ENCODE measurements at regions not wholly inside any gene's neighbourhood (a gene's known extent, or its start where the extent isn't known, plus 50 kb on each side); places are given as distances from the start of the nearest gene placed in this dataset.

DNA sequence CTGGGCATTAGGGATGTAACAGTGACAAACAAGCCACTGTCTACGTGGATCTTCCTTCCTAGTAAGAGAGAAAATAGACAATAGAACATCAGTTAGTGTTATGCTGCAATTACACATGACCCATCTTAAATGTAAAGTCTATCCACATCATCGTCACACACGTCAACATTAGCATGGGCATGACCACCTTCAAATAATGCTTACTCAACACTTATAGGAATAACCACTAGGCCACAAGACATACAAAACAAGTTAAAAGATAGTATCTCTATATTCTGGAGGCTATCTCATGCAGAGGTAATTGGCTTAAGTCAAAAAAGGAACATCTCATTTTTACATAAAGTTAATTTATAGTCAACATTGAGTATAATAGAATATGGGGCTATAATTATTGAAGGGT is 156.5 kb downstream of the MOXD1 start:
- intact Hi-C loops (cut with DNase I) = no loop called here
- no peak overlapping the region for H3K27ac ChIP-seq
- H3K27me3 ChIP-seq = no peaks in the 10 kb centered on the region
- H3K4me3 ChIP-seq = no peak overlapping the region
- WGBS, 2 donors = 95 to 96% methylated on average over 3 of the region's 3 CpGs
- DNase-seq = no peak
- H3K9me3 ChIP-seq = no peaks in the 10 kb centered on the region
- H3K36me3 ChIP-seq = no peaks in the 10 kb centered on the region
- no peak for TF ChIP-seq POLR2A (IDR thresholded peaks at IDR 0.05)
- TF ChIP-seq, protein P1, sequence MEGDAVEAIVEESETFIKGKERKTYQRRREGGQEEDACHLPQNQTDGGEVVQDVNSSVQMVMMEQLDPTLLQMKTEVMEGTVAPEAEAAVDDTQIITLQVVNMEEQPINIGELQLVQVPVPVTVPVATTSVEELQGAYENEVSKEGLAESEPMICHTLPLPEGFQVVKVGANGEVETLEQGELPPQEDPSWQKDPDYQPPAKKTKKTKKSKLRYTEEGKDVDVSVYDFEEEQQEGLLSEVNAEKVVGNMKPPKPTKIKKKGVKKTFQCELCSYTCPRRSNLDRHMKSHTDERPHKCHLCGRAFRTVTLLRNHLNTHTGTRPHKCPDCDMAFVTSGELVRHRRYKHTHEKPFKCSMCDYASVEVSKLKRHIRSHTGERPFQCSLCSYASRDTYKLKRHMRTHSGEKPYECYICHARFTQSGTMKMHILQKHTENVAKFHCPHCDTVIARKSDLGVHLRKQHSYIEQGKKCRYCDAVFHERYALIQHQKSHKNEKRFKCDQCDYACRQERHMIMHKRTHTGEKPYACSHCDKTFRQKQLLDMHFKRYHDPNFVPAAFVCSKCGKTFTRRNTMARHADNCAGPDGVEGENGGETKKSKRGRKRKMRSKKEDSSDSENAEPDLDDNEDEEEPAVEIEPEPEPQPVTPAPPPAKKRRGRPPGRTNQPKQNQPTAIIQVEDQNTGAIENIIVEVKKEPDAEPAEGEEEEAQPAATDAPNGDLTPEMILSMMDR (IDR thresholded peaks at IDR 0.05) = no peak
- peaks cover 0 to 7% (median 0%) of the 10 kb centered on the region in 3 donors for H3K4me1 ChIP-seq

DNA sequence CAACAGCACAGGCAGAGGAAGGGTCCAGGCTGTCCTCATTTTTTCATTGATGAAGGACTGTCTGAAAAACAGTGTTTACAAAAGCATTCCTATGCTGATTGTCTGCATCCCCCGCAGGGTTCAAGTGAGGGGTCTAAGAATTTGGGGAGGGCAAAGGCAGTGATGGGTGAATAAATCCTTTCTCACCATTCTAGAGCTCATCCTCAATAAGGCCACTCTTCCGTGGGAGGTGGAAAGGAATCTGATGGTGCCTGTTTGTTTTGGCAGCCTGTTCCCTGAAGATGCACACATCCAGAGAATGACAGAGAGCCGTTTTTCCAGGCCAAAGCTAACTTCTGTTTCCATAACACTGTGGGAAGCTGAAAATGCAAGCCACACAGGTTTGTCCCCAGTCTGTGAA is 164.5 kb downstream of the MOXD1 start:
- no peak for TF ChIP-seq POLR2A (IDR thresholded peaks at IDR 0.05)
- TF ChIP-seq, protein P1 (IDR thresholded peaks at IDR 0.05) = no peak
- Histone ChIP-seq H3K4me3 (no peak overlapping the region), H3K4me1 (no peaks in the 10 kb centered on the region), H3K27me3 (no peaks in the 10 kb centered on the region), H3K36me3 (no peaks in the 10 kb centered on the region), H3K27ac (no peak overlapping the region), H3K9me3 (no peaks in the 10 kb centered on the region)
- DNase-seq = no peak
- intact Hi-C loops (cut with DNase I) = no loop called here
- WGBS, 2 donors = 7 to 25% methylated on average over 3 of the region's 3 CpGs

DNA sequence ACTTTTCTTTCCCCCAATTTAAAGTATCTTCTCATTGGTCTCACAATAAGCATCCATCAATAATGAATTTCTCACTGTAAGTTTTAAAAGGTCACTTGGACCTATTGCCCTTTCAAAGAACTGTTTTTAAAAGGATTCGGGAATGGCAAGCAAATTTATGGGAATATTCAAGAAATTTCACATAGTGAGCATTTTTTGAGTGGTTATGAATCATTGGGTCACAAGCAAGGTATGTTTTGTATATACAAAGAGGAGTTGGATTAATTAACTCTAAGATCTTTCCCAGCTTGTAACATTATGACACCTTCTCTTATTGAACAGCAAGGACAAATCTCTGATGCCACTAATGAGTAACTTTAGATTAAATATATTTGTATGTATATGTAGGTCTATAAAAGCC is 165.0 kb downstream of the MOXD1 start:
- Histone ChIP-seq H3K4me1 (no peaks in the 10 kb centered on the region), H3K36me3 (no peaks in the 10 kb centered on the region), H3K9me3 (no peaks in the 10 kb centered on the region), H3K4me3 (no peak overlapping the region), H3K27me3 (no peaks in the 10 kb centered on the region), H3K27ac (no peak overlapping the region)
- DNase-seq = no peak
- TF ChIP-seq, protein P1 (IDR thresholded peaks at IDR 0.05) = no peak
- TF ChIP-seq POLR2A (IDR thresholded peaks at IDR 0.05) = no peak
- intact Hi-C loops (cut with DNase I) = no loop called here
- 72 to 76% methylated on average over 1 of the region's 1 CpG for WGBS, 2 donors

DNA sequence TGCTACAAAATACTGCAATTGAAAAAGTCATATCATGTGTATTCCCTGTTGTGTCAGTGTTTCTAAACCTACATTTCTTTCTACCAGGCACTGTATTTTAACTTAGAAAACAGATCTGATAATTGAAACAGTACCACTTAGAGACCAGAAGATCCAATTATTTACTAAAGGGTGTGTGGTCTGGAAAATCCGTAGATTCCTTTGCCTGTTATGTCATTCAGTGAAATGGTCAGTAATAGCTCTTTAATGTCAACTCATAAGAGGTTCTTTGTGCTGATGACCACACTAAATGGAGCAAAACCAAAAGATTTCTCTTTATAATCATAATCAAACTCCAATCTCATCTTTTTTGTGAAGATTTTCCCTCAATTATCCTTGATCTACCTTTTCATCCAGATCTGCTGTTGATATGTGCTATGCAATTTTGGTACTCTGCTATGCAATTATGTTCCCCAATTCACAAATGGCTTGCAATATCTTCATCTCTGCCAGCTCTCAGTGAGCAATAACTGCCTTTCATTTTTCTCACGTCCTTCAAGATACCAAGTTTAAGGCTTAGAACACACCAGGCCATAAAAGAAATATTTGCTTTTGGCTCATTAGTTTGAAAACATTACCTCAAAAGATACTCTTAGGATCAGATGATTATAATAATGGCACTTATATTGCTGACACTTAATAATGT is 165.5 kb downstream of the MOXD1 start:
- no peaks in the 10 kb centered on the region for H3K36me3 ChIP-seq
- H3K9me3 ChIP-seq = no peaks in the 10 kb centered on the region
- DNase-seq = no peak
- H3K4me1 ChIP-seq = no peaks in the 10 kb centered on the region
- H3K27ac ChIP-seq = no peak overlapping the region
- intact Hi-C loops (cut with DNase I) = no loop called here
- WGBS, 2 donors = 71 to 72% methylated on average over 2 of the region's 2 CpGs
- H3K27me3 ChIP-seq = no peaks in the 10 kb centered on the region
- H3K4me3 ChIP-seq = no peak overlapping the region
- TF ChIP-seq, protein P1 (IDR thresholded peaks at IDR 0.05) = no peak

DNA sequence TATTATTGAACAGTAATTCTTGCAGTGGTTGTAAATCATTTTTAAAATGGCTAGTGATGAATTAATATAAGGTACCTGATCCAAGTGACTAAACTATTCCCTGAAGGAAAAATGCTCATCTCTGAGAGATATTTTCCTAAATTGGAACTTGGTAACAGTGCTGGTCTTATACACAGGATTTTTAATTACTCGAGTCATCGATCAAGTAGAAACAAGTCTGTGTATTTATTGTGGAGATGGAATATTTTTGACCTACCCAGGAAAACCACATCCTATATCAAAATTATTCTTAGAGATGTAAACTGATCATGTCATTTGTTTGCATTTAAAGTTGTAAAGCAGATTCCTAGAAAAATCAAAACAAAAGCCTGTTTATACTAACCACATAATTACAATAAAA is 166.9 kb downstream of the MOXD1 start:
- H3K4me3 ChIP-seq = no peak overlapping the region
- no peaks in the 10 kb centered on the region for H3K4me1 ChIP-seq
- WGBS, 2 donors = 60% methylated on average over 2 of the region's 2 CpGs
- no peak overlapping the region for H3K27ac ChIP-seq
- H3K27me3 ChIP-seq = no peaks in the 10 kb centered on the region
- no peaks in the 10 kb centered on the region for H3K36me3 ChIP-seq
- DNase-seq = no peak
- H3K9me3 ChIP-seq = no peaks in the 10 kb centered on the region
- TF ChIP-seq, protein P1 (IDR thresholded peaks at IDR 0.05) = no peak
- TF ChIP-seq POLR2A (IDR thresholded peaks at IDR 0.05) = no peak
- intact Hi-C loops (cut with DNase I) = no loop called here
